ENCODE measurements at regions not wholly inside any gene's neighbourhood (a gene's known extent, or its start where the extent isn't known, plus 50 kb on each side); places are given as distances from the start of the nearest gene placed in this dataset.

GRCh38 chr18:39761273-39761672 is 2193.8 kb upstream of the PIK3C3 start:
- Histone ChIP-seq H3K9me3 (no peaks in the 10 kb centered on the region), H3K27me3 (replicated peaks; ENCODE audit: insufficient read depth) (no peaks in the 10 kb centered on the region), H3K36me3 (no peaks in the 10 kb centered on the region), H3K4me3 (no peak overlapping the region), H3K27ac (no peak overlapping the region), H3K4me1 (ENCODE audit: control insufficient read depth in 1 of 2, low read depth in 2 of 2) (no peaks in the 10 kb centered on the region)
- TF ChIP-seq, protein P1, sequence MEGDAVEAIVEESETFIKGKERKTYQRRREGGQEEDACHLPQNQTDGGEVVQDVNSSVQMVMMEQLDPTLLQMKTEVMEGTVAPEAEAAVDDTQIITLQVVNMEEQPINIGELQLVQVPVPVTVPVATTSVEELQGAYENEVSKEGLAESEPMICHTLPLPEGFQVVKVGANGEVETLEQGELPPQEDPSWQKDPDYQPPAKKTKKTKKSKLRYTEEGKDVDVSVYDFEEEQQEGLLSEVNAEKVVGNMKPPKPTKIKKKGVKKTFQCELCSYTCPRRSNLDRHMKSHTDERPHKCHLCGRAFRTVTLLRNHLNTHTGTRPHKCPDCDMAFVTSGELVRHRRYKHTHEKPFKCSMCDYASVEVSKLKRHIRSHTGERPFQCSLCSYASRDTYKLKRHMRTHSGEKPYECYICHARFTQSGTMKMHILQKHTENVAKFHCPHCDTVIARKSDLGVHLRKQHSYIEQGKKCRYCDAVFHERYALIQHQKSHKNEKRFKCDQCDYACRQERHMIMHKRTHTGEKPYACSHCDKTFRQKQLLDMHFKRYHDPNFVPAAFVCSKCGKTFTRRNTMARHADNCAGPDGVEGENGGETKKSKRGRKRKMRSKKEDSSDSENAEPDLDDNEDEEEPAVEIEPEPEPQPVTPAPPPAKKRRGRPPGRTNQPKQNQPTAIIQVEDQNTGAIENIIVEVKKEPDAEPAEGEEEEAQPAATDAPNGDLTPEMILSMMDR (IDR thresholded peaks at IDR 0.05): no peak
- ATAC-seq (ENCODE audit: insufficient number of reproducible peaks, low FRiP score, low read depth): no peak
- no peak for DNase-seq (ENCODE audit: low spot score)

- Histone ChIP-seq H3K27ac (no peak overlapping the region), H3K27me3 (replicated peaks; ENCODE audit: insufficient read depth) (no peaks in the 10 kb centered on the region), H3K4me3 (no peak overlapping the region), H3K36me3 (no peaks in the 10 kb centered on the region), H3K4me1 (ENCODE audit: control insufficient read depth in 1 of 2, low read depth in 2 of 2) (no peaks in the 10 kb centered on the region), H3K9me3 (no peaks in the 10 kb centered on the region)
- TF ChIP-seq, protein P1 (IDR thresholded peaks at IDR 0.05): no peak
- ATAC-seq (ENCODE audit: insufficient number of reproducible peaks, low FRiP score, low read depth): no peak
- no peak for DNase-seq (ENCODE audit: low spot score)
Measured at GRCh38 chr18:39759926-39760325, 2194.3 kb upstream of the CELF4 start.

GRCh38 chr18:39753178-39753577 is 2187.6 kb upstream of the CELF4 start:
- no peak overlapping the region for H3K4me3 ChIP-seq
- no peak overlapping the region for H3K27ac ChIP-seq
- DNase-seq (ENCODE audit: low spot score): no peak
- H3K9me3 ChIP-seq: no peaks in the 10 kb centered on the region
- TF ChIP-seq, protein P1 (IDR thresholded peaks at IDR 0.05): no peak
- no peaks in the 10 kb centered on the region for H3K4me1 ChIP-seq (ENCODE audit: control insufficient read depth in 1 of 2, low read depth in 2 of 2)
- no peaks in the 10 kb centered on the region for H3K27me3 ChIP-seq (replicated peaks; ENCODE audit: insufficient read depth)
- H3K36me3 ChIP-seq: no peaks in the 10 kb centered on the region
- ATAC-seq (ENCODE audit: insufficient number of reproducible peaks, low FRiP score, low read depth): no peak

DNA sequence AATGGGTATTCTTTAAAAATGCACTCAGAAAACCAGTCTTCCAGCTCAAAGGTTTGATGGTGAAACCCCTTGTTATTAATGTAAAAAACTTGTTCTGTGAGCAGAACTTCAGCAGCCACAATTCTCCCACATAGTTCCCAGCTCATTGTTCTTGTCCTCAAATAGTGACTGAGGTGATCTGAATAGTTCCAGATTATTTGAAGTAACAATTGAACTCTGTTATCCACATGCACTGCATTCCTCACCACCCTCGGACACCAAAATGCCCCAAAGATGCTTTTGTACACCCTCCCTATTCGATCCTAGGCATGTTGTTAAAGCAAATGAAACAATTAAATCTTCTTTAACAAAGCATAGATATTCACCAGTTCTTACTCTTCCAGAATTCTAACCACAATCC is 2186.8 kb upstream of the CELF4 start:
- Histone ChIP-seq H3K4me3 (no peak overlapping the region), H3K4me1 (ENCODE audit: control insufficient read depth in 1 of 2, low read depth in 2 of 2) (no peaks in the 10 kb centered on the region), H3K36me3 (no peaks in the 10 kb centered on the region), H3K27ac (no peak overlapping the region), H3K9me3 (no peaks in the 10 kb centered on the region), H3K27me3 (replicated peaks; ENCODE audit: insufficient read depth) (no peaks in the 10 kb centered on the region)
- ATAC-seq (ENCODE audit: insufficient number of reproducible peaks, low FRiP score, low read depth) (no peak), DNase-seq (ENCODE audit: low spot score) (no peak)
- TF ChIP-seq, protein P1 (IDR thresholded peaks at IDR 0.05): no peak

DNA sequence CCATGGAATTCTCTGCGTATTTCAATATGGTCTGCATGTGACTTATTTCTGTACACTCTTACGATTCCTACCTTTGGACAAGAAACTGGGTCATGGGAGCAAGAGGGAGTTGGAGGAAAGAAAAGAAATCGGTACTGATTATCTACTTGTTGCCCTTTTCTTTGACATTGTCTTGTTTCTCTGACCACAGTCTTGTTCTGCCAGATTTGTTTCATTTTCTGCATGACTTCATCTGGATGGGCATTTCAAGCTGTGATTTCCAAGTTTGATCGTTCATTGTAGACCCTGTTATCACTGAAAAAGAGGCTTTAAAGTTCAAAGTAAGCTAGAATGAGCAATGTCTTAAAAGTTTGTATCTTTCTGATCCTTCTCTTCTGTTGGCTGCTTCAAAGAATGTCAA is 2186.3 kb upstream of the CELF4 start:
- no peak overlapping the region for H3K27ac ChIP-seq
- no peak for ATAC-seq (ENCODE audit: insufficient number of reproducible peaks, low FRiP score, low read depth)
- no peak for DNase-seq (ENCODE audit: low spot score)
- no peaks in the 10 kb centered on the region for H3K27me3 ChIP-seq (replicated peaks; ENCODE audit: insufficient read depth)
- TF ChIP-seq, protein P1 (IDR thresholded peaks at IDR 0.05): no peak
- no peaks in the 10 kb centered on the region for H3K4me1 ChIP-seq (ENCODE audit: control insufficient read depth in 1 of 2, low read depth in 2 of 2)
- H3K4me3 ChIP-seq: no peak overlapping the region
- H3K9me3 ChIP-seq: no peaks in the 10 kb centered on the region
- no peaks in the 10 kb centered on the region for H3K36me3 ChIP-seq
